Left ventricle myocardium inferior (tissue), 1 donor: ENCODE measurements at regions not wholly inside any gene's neighbourhood (a gene's known extent, or its start where the extent isn't known, plus 50 kb on each side); places are given as distances from the start of the nearest gene placed in this dataset.

Experiments
- DNase-seq: peaks from one replicate; pipeline ENCODE4 v3.0.0-alpha.2; 2020
- H3K27ac ChIP-seq: fragments of 200-600 bp; replicated peaks from 2 replicates; pipeline ENCODE4 v1.8.0; 2021
- H3K27me3 ChIP-seq: fragments of 200-600 bp; 2 replicates; pipeline ENCODE4 v1.8.0; 2021; ENCODE audit warnings: low read depth
- H3K36me3 ChIP-seq: fragments of 200-600 bp; 2 replicates; pipeline ENCODE4 v1.8.0; 2021
- H3K4me1 ChIP-seq: fragments of 200-600 bp; 2 replicates; pipeline ENCODE4 v1.8.0; 2021
- H3K4me3 ChIP-seq: fragments of 200-600 bp; 2 replicates; pipeline ENCODE4 v1.8.0; 2021; ENCODE audit warnings: mild to moderate bottlenecking, moderate library complexity
- H3K9me3 ChIP-seq: fragments of 200-600 bp; replicated peaks from 2 replicates; pipeline ENCODE4 v1.8.0; 2021
- intact Hi-C: fragments of 100-400 bp; cut with micrococcal nuclease; formaldehyde crosslinking; loops from one replicate; pipeline ENCODE4 v1.11.0; 2022
- TF ChIP-seq, protein P1 (sequence below): fragments of 200-600 bp; IDR thresholded peaks from 2 replicates; pipeline ENCODE4 v1.8.0; 2021; ENCODE audit warnings: antibody characterized with exemption, mild to moderate bottlenecking, borderline replicate concordance
- donor health status: DM: no; HTN: yes; CAD: no; lungs with severe emphysema.

DNA sequence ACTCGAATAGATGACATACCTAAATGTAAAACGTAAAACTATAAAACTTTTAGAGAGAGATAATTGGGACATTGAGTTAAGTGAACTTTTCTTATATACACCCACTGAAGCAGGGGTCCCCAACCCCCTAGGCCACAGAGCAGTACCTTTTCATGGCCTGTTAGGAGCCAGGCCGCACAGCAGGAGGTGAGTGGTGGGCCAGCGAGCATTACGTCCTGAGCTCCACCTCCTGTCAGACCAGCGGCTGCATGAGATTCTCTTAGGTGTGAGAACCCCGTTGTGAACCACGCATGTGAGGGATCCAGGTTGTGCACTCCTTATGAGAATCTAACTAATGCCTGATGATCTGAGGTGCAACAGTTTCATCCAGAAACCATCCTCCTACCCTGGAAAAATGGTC lies 114.8 kb downstream of the HMX1 start:
- Histone ChIP-seq H3K27ac (no peak overlapping the region), H3K9me3 (peaks cover 17% of the 10 kb centered on the region), H3K27me3 (peaks cover 37% of the 10 kb centered on the region), H3K4me3 (no peak overlapping the region), H3K4me1 (no peaks in the 10 kb centered on the region), H3K36me3 (no peaks in the 10 kb centered on the region)
- TF ChIP-seq, protein P1, sequence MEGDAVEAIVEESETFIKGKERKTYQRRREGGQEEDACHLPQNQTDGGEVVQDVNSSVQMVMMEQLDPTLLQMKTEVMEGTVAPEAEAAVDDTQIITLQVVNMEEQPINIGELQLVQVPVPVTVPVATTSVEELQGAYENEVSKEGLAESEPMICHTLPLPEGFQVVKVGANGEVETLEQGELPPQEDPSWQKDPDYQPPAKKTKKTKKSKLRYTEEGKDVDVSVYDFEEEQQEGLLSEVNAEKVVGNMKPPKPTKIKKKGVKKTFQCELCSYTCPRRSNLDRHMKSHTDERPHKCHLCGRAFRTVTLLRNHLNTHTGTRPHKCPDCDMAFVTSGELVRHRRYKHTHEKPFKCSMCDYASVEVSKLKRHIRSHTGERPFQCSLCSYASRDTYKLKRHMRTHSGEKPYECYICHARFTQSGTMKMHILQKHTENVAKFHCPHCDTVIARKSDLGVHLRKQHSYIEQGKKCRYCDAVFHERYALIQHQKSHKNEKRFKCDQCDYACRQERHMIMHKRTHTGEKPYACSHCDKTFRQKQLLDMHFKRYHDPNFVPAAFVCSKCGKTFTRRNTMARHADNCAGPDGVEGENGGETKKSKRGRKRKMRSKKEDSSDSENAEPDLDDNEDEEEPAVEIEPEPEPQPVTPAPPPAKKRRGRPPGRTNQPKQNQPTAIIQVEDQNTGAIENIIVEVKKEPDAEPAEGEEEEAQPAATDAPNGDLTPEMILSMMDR, result no peak
- intact Hi-C loops, result no loop called here
- no peak for DNase-seq

- H3K27me3 ChIP-seq, result peaks cover 18% of the 10 kb centered on the region
- intact Hi-C loops, result no loop called here
- H3K4me3 ChIP-seq, result no peak overlapping the region
- H3K36me3 ChIP-seq, result no peaks in the 10 kb centered on the region
- TF ChIP-seq, protein P1, result no peak
- H3K4me1 ChIP-seq, result no peaks in the 10 kb centered on the region
- H3K27ac ChIP-seq, result no peak overlapping the region
- H3K9me3 ChIP-seq, result peaks cover 17% of the 10 kb centered on the region
- no peak for DNase-seq
Observed at GRCh38 chr4:8754634-8755589, 116.7 kb downstream of the HMX1 start.

GRCh38 chr4:8748236-8748575 lies 123.4 kb downstream of the HMX1 start:
- Histone ChIP-seq H3K4me1 (no peaks in the 10 kb centered on the region), H3K9me3 (peaks cover 7% of the 10 kb centered on the region), H3K27me3 (peaks cover 62% of the 10 kb centered on the region), H3K36me3 (no peaks in the 10 kb centered on the region), H3K4me3 (no peak overlapping the region), H3K27ac (no peak overlapping the region)
- no peak for DNase-seq
- TF ChIP-seq, protein P1, result no peak
- intact Hi-C loops, result no loop called here

GRCh38 chr4:8747467-8748235 lies 124.0 kb downstream of the HMX1 start:
- Histone ChIP-seq H3K36me3 (no peaks in the 10 kb centered on the region), H3K4me1 (no peaks in the 10 kb centered on the region), H3K27ac (no peak overlapping the region), H3K9me3 (peaks cover 2% of the 10 kb centered on the region), H3K4me3 (no peak overlapping the region), H3K27me3 (peaks cover 67% of the 10 kb centered on the region)
- no peak for DNase-seq
- TF ChIP-seq, protein P1, result no peak
- intact Hi-C loops, result no loop called here

DNA sequence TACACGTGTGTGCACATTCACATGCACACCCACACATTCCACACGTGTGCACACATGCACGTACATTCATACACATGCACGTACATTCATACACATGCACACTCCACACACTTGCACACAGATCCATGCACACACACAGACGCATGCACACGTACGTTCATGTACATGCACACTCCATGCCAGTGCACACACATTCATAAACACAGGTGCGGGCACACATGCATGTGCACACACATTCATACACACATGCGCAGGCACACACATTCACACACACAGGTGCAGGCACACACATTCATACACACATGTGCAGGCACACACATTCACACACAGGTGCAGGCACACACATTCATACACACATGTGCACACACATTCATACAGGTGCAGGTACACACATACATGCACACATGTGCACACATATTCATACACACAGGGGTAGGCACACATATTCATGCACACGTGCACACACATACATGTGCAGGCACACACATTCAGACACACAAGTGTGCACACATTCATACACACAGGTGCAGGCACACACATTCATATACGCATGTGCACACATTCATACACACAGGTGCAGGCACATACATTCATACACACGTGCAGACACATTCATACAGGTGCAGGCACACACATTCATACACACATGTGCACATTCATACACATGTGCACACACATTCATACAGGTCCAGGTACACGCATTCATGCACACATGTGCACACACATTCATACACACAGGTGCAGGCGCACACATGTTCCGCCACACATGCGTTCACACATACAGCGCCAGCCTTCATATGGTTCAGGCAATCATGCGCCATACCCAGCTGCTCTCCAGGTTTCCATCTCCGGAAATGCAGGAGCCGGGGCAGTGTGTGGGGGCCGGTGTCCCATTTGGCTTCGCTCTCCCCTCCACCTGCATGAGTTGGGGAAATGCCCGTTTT lies 124.8 kb downstream of the HMX1 start:
- H3K4me1 ChIP-seq, result no peaks in the 10 kb centered on the region
- H3K27ac ChIP-seq, result no peak overlapping the region
- intact Hi-C loops, result no loop called here
- H3K36me3 ChIP-seq, result no peaks in the 10 kb centered on the region
- peaks cover 75% of the 10 kb centered on the region for H3K27me3 ChIP-seq
- no peak overlapping the region for H3K4me3 ChIP-seq
- TF ChIP-seq, protein P1, result no peak
- DNase-seq, result no peak
- no peaks in the 10 kb centered on the region for H3K9me3 ChIP-seq
